Panc1 (cell line): ENCODE measurements at regions not wholly inside any gene's neighbourhood (a gene's known extent, or its start where the extent isn't known, plus 50 kb on each side); places are given as distances from the start of the nearest gene placed in this dataset.

ENCODE experiments used
- ATAC-seq: fragments of 200-7000 bp; cut with Tn5 transposase; 2 replicates; pipeline ENCODE4 v1.9.1; 2020; ENCODE audit warnings: mild to moderate bottlenecking, moderate library complexity
- BruUV-seq: library from RNA; stranded (reverse); fragments of 400-500 nt; replicated peaks from 2 replicates; lab custom pipeline; 2021; lab: Mats Ljungman, UMichigan
- CTCF ChIA-PET: fragments of 300-600 bp; sonication (Branson Sonifier 250); formaldehyde crosslinking; loops from one replicate; lab custom pipeline; 2022; ENCODE audit warnings: antibody characterized with exemption; lab: Charles Lee
- POLR2A ChIA-PET: fragments of 300-600 bp; sonication (Branson Sonifier 250); formaldehyde crosslinking; loops from one replicate; lab custom pipeline; 2022; ENCODE audit warnings: antibody characterized with exemption; lab: Charles Lee
- DNase-seq: peaks from one replicate; pipeline ENCODE4 v3.0.0-alpha.2; 2010; ENCODE audit warnings: low read depth, low spot score
- H3K27ac ChIP-seq: 2 replicates; pipeline ENCODE4 v1.5.1; 2011; ENCODE audit warnings: mild to moderate bottlenecking, low read length, inconsistent platforms
- H3K27me3 ChIP-seq: fragments of 200-500 bp; sonication (Bioruptor generic); 2 replicates; pipeline ENCODE4 v1.6.0; 2014; ENCODE audit warnings: low read length, inconsistent platforms; ENCODE audit not compliant: control insufficient read depth, insufficient read depth
- H3K36me3 ChIP-seq: fragments of 200-500 bp; sonication (Bioruptor generic); 2 replicates; pipeline ENCODE4 v1.5.1; 2014; ENCODE audit warnings: inconsistent platforms, mild to moderate bottlenecking, low read length, moderate library complexity; ENCODE audit not compliant: control insufficient read depth, insufficient read depth
- H3K4me1 ChIP-seq: 2 replicates; pipeline ENCODE4 v1.5.1; 2011; ENCODE audit warnings: inconsistent platforms, mild to moderate bottlenecking, low read length, moderate library complexity; ENCODE audit not compliant: control insufficient read depth, insufficient read depth
- H3K4me3 ChIP-seq, 2 experiments: 2 replicates each; pipeline ENCODE4 v1.5.1; 2011 to 2012; ENCODE audit warnings: low read depth in 2 of 2, low read length in 2 of 2, mild to moderate bottlenecking in 2 of 2, inconsistent platforms in 1 of 2, moderate library complexity in 1 of 2
- H3K9me3 ChIP-seq: fragments of 200-500 bp; sonication (Bioruptor generic); 2 replicates; pipeline ENCODE4 v1.5.1; 2014; ENCODE audit warnings: low read depth, mild to moderate bottlenecking, inconsistent platforms, low read length, moderate library complexity; ENCODE audit not compliant: control insufficient read depth, insufficient read depth
- CTCF ChIP-seq: fragments of 450-650 bp; IDR thresholded peaks from 2 replicates; pipeline ENCODE4 v1.5.1; 2017; ENCODE audit warnings: mild to moderate bottlenecking
- POLR2AphosphoS5 ChIP-seq: IDR thresholded peaks from 2 replicates; pipeline ENCODE4 v1.6.1; 2012; ENCODE audit warnings: mild to moderate bottlenecking, low read depth, low read length, moderate library complexity
- SIN3A ChIP-seq: IDR thresholded peaks from 2 replicates; pipeline ENCODE4 v1.6.1; 2012; ENCODE audit warnings: low read depth, mild to moderate bottlenecking, low read length, moderate library complexity, borderline replicate concordance; ENCODE audit not compliant: insufficient read depth
- TCF7L2 ChIP-seq: IDR thresholded peaks from 2 replicates; pipeline ENCODE4 v1.6.1; 2011; ENCODE audit warnings: mild to moderate bottlenecking, low read depth, low read length, inconsistent platforms
- in situ Hi-C: cut with HindIII; loops from 2 replicates; pipeline ENCODE4 v1.10.0; 2016; ENCODE audit warnings: low sequenced_read_pairs, low pct_unique_long_range_greater_than_20kb
- intact Hi-C: fragments of 100-400 bp; cut with micrococcal nuclease; formaldehyde crosslinking; loops from one replicate; pipeline ENCODE4 v1.10.0; 2022; ENCODE audit not compliant: unreplicated experiment
- TF ChIP-seq, protein P1 (sequence below), 2 experiments: IDR thresholded peaks; 2 replicates each; pipeline ENCODE4 v1.6.1; 2011 to 2012; ENCODE audit warnings: low read depth in 2 of 2, control low read depth in 1 of 2, low read length in 1 of 2, mild to moderate bottlenecking in 1 of 2, moderate library complexity in 1 of 2; ENCODE audit not compliant: insufficient read depth in 1 of 2

DNA sequence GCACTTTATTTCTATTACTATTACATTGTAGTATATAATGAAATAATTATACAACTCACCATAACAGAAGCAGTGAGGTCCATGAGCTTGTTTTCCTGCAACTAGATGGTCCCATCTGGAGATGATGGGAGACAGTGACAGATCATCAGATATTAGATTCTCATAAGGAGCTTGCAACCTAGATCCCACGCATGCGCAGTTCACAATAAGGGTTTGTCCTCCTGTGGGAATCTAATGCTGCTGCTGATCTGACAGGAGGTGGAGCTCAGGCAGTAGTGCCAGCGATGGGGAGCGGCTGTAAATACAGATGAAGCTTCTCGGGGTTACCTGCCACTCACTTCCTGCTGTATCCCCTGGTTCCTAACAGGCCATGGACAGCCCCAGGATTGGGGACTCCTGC, 139.5 kb upstream of the TCF21 start:
- intact Hi-C loops (no loop called here), in situ Hi-C loops (no loop called here)
- BruUV-seq: no TSS peak
- no peak overlapping the region for H3K4me3 ChIP-seq
- no peaks in the 10 kb centered on the region for H3K4me1 ChIP-seq
- DNase-seq (no peak), ATAC-seq (no peak)
- no peaks in the 10 kb centered on the region for H3K36me3 ChIP-seq
- ChIA-PET CTCF (no interaction called here), POLR2A (no interaction called here)
- no peaks in the 10 kb centered on the region for H3K27me3 ChIP-seq
- H3K27ac ChIP-seq: no peak overlapping the region
- TF ChIP-seq, protein P1, sequence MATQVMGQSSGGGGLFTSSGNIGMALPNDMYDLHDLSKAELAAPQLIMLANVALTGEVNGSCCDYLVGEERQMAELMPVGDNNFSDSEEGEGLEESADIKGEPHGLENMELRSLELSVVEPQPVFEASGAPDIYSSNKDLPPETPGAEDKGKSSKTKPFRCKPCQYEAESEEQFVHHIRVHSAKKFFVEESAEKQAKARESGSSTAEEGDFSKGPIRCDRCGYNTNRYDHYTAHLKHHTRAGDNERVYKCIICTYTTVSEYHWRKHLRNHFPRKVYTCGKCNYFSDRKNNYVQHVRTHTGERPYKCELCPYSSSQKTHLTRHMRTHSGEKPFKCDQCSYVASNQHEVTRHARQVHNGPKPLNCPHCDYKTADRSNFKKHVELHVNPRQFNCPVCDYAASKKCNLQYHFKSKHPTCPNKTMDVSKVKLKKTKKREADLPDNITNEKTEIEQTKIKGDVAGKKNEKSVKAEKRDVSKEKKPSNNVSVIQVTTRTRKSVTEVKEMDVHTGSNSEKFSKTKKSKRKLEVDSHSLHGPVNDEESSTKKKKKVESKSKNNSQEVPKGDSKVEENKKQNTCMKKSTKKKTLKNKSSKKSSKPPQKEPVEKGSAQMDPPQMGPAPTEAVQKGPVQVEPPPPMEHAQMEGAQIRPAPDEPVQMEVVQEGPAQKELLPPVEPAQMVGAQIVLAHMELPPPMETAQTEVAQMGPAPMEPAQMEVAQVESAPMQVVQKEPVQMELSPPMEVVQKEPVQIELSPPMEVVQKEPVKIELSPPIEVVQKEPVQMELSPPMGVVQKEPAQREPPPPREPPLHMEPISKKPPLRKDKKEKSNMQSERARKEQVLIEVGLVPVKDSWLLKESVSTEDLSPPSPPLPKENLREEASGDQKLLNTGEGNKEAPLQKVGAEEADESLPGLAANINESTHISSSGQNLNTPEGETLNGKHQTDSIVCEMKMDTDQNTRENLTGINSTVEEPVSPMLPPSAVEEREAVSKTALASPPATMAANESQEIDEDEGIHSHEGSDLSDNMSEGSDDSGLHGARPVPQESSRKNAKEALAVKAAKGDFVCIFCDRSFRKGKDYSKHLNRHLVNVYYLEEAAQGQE (IDR thresholded peaks at IDR 0.05; ENCODE audit: insufficient read depth in 1 of 2, low read depth in 2 of 2, low read length in 1 of 2): no peak
- TF ChIP-seq TCF7L2 (no peak), POLR2AphosphoS5 (no peak), CTCF (no peak), SIN3A (no peak)
- H3K9me3 ChIP-seq: no peaks in the 10 kb centered on the region

DNA sequence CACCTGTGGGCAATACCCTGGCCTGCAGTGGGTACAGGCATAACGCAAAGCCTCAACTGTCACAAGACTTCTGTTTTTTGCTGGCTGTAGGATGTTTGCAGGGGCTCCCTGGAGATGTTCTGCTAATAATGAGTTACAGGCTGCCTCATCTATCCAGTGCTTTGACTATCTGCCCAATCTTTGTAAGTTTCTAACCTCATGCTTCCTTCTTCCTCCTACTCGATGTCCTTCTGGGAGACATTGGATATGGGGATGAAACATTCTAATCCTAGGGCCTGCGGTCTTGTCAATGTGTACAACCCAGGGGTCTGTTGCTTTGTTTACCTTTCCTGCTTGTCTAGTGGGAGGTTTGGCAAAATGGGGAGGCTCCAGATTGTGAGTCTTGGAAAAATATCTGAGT, 136.8 kb upstream of the TCF21 start:
- in situ Hi-C loops (no loop called here), intact Hi-C loops (no loop called here)
- Histone ChIP-seq H3K36me3 (no peaks in the 10 kb centered on the region), H3K4me1 (no peaks in the 10 kb centered on the region), H3K27me3 (no peaks in the 10 kb centered on the region), H3K4me3 (no peak overlapping the region), H3K27ac (no peak overlapping the region), H3K9me3 (no peaks in the 10 kb centered on the region)
- DNase-seq (no peak), ATAC-seq (no peak)
- POLR2A ChIA-PET: no interaction called here
- TF ChIP-seq, protein P1 (IDR thresholded peaks at IDR 0.05; ENCODE audit: insufficient read depth in 1 of 2, low read depth in 2 of 2, low read length in 1 of 2): no peak
- TF ChIP-seq SIN3A (no peak), TCF7L2 (no peak)
- CTCF ChIA-PET: no interaction called here
- no TSS peak for BruUV-seq
